K562 (cell line): ENCODE measurements at regions not wholly inside any gene's neighbourhood (a gene's known extent, or its start where the extent isn't known, plus 50 kb on each side); places are given as distances from the start of the nearest gene placed in this dataset.

ENCODE experiments used
- ATAC-seq: fragments of 200-7000 bp; cut with Tn5 transposase; 3 replicates; pipeline ENCODE4 v1.9.1; 2020; ENCODE audit warnings: moderate library complexity
- BruUV-seq: library from RNA; stranded (reverse); fragments of 400-500 nt; replicated peaks from 2 replicates; lab custom pipeline; 2021; lab: Mats Ljungman, UMichigan
- CTCF ChIA-PET: fragments of 300-600 bp; formaldehyde crosslinking; extraction: SDS; loops from one replicate; lab custom pipeline; 2021; ENCODE audit warnings: low intra/inter-chr PET ratio; lab: Yijun Ruan, JAX
- POLR2A ChIA-PET: fragments of 300-600, 350-650 bp; sonication (Branson Sonifier 250); formaldehyde crosslinking; extraction: SDS; loops from one replicate; lab custom pipeline; 2021; ENCODE audit warnings: antibody characterized with exemption, inconsistent platforms; lab: Yijun Ruan, JAX
- DNase-seq, 4 experiments: peaks; one replicate each; pipeline versions ENCODE4 v3.0.0 to v3.0.0-alpha.2; 2011 to 2018; ENCODE audit warnings: low spot score in 3 of 4, mixed read lengths in 3 of 4; ENCODE audit errors: extremely low read depth in 1 of 4
- FAIRE-seq: peaks from 2 replicates; lab custom pipeline; 2011; peaks lifted over from hg19 to GRCh38; lab: Jason Lieb, UNC
- H2AFZ ChIP-seq: 2 replicates; pipeline ENCODE4 v1.6.0; 2011; ENCODE audit warnings: low read depth, low read length, control low read depth, inconsistent platforms
- H3K27ac ChIP-seq: fragments of 200-600 bp; 3 replicates; pipeline ENCODE4 v1.8.0; 2011; ENCODE audit warnings: low read depth, mild to moderate bottlenecking, control low read depth, inconsistent platforms, low read length, moderate library complexity, mixed read lengths; ENCODE audit errors: extremely low read depth
- H3K27me3 ChIP-seq, 2 experiments: fragments of 300-600 bp in 1 of 2; 2 replicates in 1 of 2; 3 replicates in 1 of 2; pipeline versions ENCODE4 v1.6.0 to v1.8.0; 2011; ENCODE audit warnings: inconsistent platforms in 2 of 2, low read length in 2 of 2, mild to moderate bottlenecking in 1 of 2, mixed read lengths in 1 of 2, moderate library complexity in 1 of 2; ENCODE audit not compliant: control insufficient read depth in 2 of 2, insufficient read depth in 2 of 2
- H3K36me3 ChIP-seq: fragments of 300-600 bp; 3 replicates; pipeline ENCODE4 v1.8.0; 2011; ENCODE audit warnings: mild to moderate bottlenecking, low read length, inconsistent platforms; ENCODE audit not compliant: control insufficient read depth, insufficient read depth
- H3K4me1 ChIP-seq, 2 experiments: fragments of 200-600 bp in 1 of 2; replicated peaks in 1 of 2; 2 replicates in 1 of 2; 3 replicates in 1 of 2; pipeline versions ENCODE4 v1.5.1 to v1.8.0; 2011; ENCODE audit warnings: inconsistent platforms in 2 of 2, low read length in 2 of 2, mild to moderate bottlenecking in 1 of 2, mixed read lengths in 1 of 2, moderate library complexity in 1 of 2; ENCODE audit not compliant: control insufficient read depth in 2 of 2, insufficient read depth in 2 of 2
- H3K4me2 ChIP-seq: 2 replicates; pipeline ENCODE4 v1.6.1; 2011; ENCODE audit warnings: low read length, control low read depth, inconsistent platforms, mixed read lengths; ENCODE audit not compliant: insufficient read depth
- H3K4me3 ChIP-seq: fragments of 200-600 bp; sonication (generic), shearing (Covaris generic); 2 replicates; pipeline ENCODE4 v1.5.1; 2016; ENCODE audit warnings: control low read depth, inconsistent platforms
- H3K79me2 ChIP-seq: fragments of 200-600 bp; 3 replicates; pipeline ENCODE4 v1.8.0; 2011; ENCODE audit warnings: low read length, inconsistent platforms; ENCODE audit not compliant: control insufficient read depth, insufficient read depth
- H3K9ac ChIP-seq, 2 experiments: 2 replicates each; pipeline versions ENCODE4 v1.6.0 to v1.6.1; 2011; ENCODE audit warnings: low read depth in 2 of 2, low read length in 2 of 2, control low read depth in 1 of 2, inconsistent platforms in 1 of 2, mild to moderate bottlenecking in 1 of 2, mixed read lengths in 1 of 2; ENCODE audit not compliant: insufficient read depth in 1 of 2
- H3K9me1 ChIP-seq: one replicate; pipeline ENCODE4 v1.6.0; 2011; ENCODE audit warnings: inconsistent platforms, mild to moderate bottlenecking, low read length, moderate library complexity; ENCODE audit not compliant: control insufficient read depth, insufficient read depth
- H3K9me3 ChIP-seq: replicated peaks from 2 replicates; pipeline ENCODE4 v1.5.1; 2011; ENCODE audit warnings: low read depth, low read length, inconsistent platforms; ENCODE audit not compliant: control insufficient read depth, insufficient read depth
- H4K20me1 ChIP-seq: replicated peaks from 2 replicates; pipeline ENCODE4 v1.6.1; 2011; ENCODE audit warnings: low read length, inconsistent platforms, mixed read lengths; ENCODE audit not compliant: control insufficient read depth, insufficient read depth
- ARID3A ChIP-seq: IDR thresholded peaks from 2 replicates; pipeline ENCODE4 v1.6.1; 2012; ENCODE audit warnings: low read depth, low read length, improper control_type of control experiment, borderline replicate concordance
- ATF6 ChIP-seq: sonication (generic); formaldehyde crosslinking; IDR thresholded peaks from 2 replicates; pipeline ENCODE4 v1.4.0; 2020; ENCODE audit warnings: mild to moderate bottlenecking, missing genetic modification reagents
- CBFA2T3 ChIP-seq: fragments of 450-650 bp; IDR thresholded peaks from 2 replicates; pipeline ENCODE4 v1.6.1; 2017
- CGGBP1 ChIP-seq: fragments of 250-450 bp; sonication (Bioruptor Pico); IDR thresholded peaks from 2 replicates; pipeline ENCODE4 v1.9.0; 2021; ENCODE audit warnings: mild to moderate bottlenecking
- CTBP1 ChIP-seq: fragments of 450-650 bp; IDR thresholded peaks from 2 replicates; pipeline ENCODE4 v1.6.1; 2016; ENCODE audit warnings: borderline replicate concordance
- MXI1 ChIP-seq: IDR thresholded peaks from 2 replicates; pipeline ENCODE4 v1.6.1; 2011; ENCODE audit warnings: low read depth, mild to moderate bottlenecking, improper control_type of control experiment, low read length
- ZNF79 ChIP-seq: fragments of 250-450 bp; sonication (Bioruptor Pico); IDR thresholded peaks from 2 replicates; pipeline ENCODE4 v1.4.0; 2020; ENCODE audit warnings: low read depth, mild to moderate bottlenecking, moderate library complexity
- WGBS: fragments of 100-300 bp; shearing (Covaris generic); methylation state at CpG from one replicate; pipeline ENCODE4 v1.1.6; 2016; ENCODE audit warnings: low coverage, mixed read lengths; ENCODE audit not compliant: insufficient coverage; ENCODE audit errors: missing lambda C conversion rate; 5-methylcytosine and 5-hydroxymethylcytosine counted together
- in situ Hi-C: fragments of 300-500 bp; cut with MboI; formaldehyde crosslinking; loops from 4 replicates; pipeline ENCODE4 v1.15.0; 2018; ENCODE audit warnings: inconsistent platforms, mixed read lengths
- intact Hi-C: fragments of 100-400 bp; cut with micrococcal nuclease; formaldehyde crosslinking; loops from 2 replicates; pipeline ENCODE4 v1.14.2; 2022

- TF ChIP-seq ARID3A (no peak), MXI1 (no peak), CTBP1 (no peak), CBFA2T3 (no peak), ATF6 (CRISPR knock-in tag) (no peak), ZNF79 (CRISPR knock-in tag) (no peak), CGGBP1 (no peak)
- in situ Hi-C loops (no loop called here), intact Hi-C loops (no loop called here)
- Histone ChIP-seq H3K79me2 (no peaks in the 10 kb centered on the region), H3K27me3 (peaks cover 16 to 17% of the 10 kb centered on the region in 2 experiments), H3K36me3 (no peaks in the 10 kb centered on the region), H3K4me1 (no peaks in the 10 kb centered on the region), H3K4me3 (no peak overlapping the region), H3K4me2 (no peak overlapping the region), H2AFZ (no peak overlapping the region), H3K9me1 (no peaks in the 10 kb centered on the region), H3K9me3 (no peaks in the 10 kb centered on the region), H3K9ac (no peak overlapping the region), H3K27ac (no peak overlapping the region), H4K20me1 (no peaks in the 10 kb centered on the region)
- ATAC-seq (no peak), FAIRE-seq (no peak), DNase-seq (no peak)
- WGBS: 4% methylated on average over 2 of the region's 2 CpGs
- no TSS peak for BruUV-seq
- ChIA-PET POLR2A (interaction anchor here (0.7 kb wide), 1 partner anchor 1194 kb away, joined by 3 read pairs; no protein-coding TSS in a partner anchor), CTCF (no interaction called here)
These were observed 154.0 kb downstream of the REEP3 start for GRCh38 chr10:63675171-63675570.
